ENCODE measurements at regions not wholly inside any gene's neighbourhood (a gene's known extent, or its start where the extent isn't known, plus 50 kb on each side); places are given as distances from the start of the nearest gene placed in this dataset.
A peak's percentile ranks its signal among the peaks of the same experiment; 100 is the strongest.

DNA sequence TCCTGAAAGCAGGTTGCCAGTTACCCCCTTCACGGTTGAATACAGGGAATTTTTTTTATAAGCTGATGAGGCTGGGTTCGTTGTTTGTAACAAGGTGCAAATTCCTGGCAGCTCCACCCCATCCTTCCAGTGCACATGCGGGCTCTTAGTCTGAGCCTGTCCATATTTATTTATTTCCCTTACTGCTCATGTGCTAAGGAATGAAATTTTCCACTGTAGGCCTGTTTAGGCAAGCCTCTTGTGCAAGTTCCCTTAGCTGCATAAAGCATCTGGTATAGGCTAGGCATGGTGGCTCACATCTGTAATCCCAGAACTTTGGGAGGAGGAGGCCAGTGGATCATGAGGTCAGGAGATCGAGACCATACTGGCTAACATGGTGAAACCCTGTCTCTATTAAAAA is 560.9 kb upstream of the PCDH9 start:
- H3K27ac Mint-ChIP-seq = no peak overlapping the region
- no peaks in the 10 kb centered on the region for H3K4me1 Mint-ChIP-seq
- no peaks in the 10 kb centered on the region for H3K36me3 Mint-ChIP-seq
- no peaks in the 10 kb centered on the region for H3K9me3 Mint-ChIP-seq
- no peak for ATAC-seq (ENCODE audit: low read depth)
- DNase-seq = no peak
- H3K4me3 Mint-ChIP-seq = no peak overlapping the region
- POLR2A ChIA-PET = no interaction called here
- H3K27me3 Mint-ChIP-seq = no peaks in the 10 kb centered on the region

DNA sequence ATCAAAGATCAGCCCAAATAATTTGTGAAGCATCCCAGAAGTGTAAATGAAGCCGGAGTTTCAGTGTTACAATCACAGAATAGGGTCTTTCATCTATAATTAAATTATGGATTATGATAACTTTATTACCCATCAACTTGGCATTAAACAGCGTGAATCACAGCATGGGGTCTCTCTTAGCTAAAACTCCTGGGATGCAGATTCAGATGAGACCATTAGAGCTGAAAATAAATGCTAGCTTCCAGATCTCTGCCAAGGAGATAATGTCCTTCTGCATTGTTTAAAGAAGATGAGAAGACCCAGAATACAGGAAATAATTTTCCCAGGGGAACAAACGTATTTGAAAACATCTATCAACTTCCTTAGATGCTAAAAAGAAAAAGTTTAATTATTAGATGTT is 546.0 kb upstream of the PCDH9 start:
- no peak for ATAC-seq (ENCODE audit: low read depth)
- POLR2A ChIA-PET = no interaction called here
- Mint-ChIP-seq H3K27ac (no peak overlapping the region), H3K9me3 (peaks cover 4% of the 10 kb centered on the region), H3K36me3 (no peaks in the 10 kb centered on the region), H3K4me3 (no peak overlapping the region), H3K4me1 (no peaks in the 10 kb centered on the region), H3K27me3 (no peaks in the 10 kb centered on the region)
- DNase-seq = no peak

DNA sequence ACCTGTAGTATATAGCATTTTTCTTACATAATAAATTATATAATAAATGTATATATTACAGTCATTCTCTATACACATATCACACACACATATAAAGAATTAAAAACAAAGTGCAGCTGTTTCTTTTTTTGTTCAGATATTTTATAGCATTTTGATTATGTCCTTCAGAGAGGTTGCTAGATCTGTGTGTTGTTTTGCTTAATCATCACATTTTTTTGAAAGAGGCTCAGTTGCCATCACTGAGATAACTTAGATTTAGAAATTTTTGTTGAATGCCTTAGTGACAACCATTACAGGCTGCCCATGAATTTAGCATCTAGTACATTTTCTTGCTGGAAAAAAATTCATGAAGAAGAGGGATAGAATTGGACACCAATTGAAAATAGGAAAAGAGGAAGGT is 545.2 kb upstream of the PCDH9 start:
- no peak for DNase-seq
- Mint-ChIP-seq H3K27me3 (no peaks in the 10 kb centered on the region), H3K36me3 (no peaks in the 10 kb centered on the region), H3K4me1 (no peaks in the 10 kb centered on the region), H3K9me3 (peaks cover 4% of the 10 kb centered on the region), H3K27ac (no peak overlapping the region), H3K4me3 (no peak overlapping the region)
- POLR2A ChIA-PET = no interaction called here
- ATAC-seq (ENCODE audit: low read depth) = no peak

DNA sequence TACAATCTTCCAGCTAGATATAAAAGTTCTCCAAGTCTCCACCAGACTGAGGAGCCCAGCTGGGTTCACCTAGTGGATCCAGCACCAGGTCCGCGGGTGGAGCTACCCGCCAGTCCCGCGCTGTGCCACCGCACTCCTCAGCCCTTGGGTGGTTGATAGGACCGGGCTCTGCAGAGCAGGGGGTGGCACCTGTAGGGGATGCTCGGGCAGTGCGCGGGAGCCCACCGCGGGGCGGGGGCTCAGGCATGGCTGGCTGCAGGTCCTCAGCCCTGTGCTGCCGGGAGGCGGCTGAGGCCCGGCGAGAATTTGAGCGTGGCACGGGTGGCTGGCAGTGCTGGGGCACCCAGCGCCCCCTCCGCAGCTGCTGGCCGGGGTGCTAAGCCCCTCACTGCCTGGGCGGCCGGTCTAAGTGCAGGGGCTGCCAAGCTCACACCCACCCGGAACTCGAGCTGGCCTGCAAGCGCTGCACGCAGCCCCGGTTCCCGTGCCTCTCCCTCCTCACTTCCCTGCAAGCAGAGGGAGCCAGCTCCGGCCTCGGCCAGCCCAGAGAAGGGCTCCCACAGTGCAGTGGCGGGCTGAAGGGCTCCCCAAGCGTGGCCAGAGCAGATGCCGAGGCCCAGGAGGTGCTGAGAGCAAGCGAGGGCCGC is 542.8 kb upstream of the PCDH9 start:
- Mint-ChIP-seq H3K36me3 (no peaks in the 10 kb centered on the region), H3K9me3 (peaks cover 5% of the 10 kb centered on the region), H3K4me1 (no peaks in the 10 kb centered on the region), H3K4me3 (no peak overlapping the region), H3K27me3 (no peaks in the 10 kb centered on the region), H3K27ac (no peak overlapping the region)
- ATAC-seq (ENCODE audit: low read depth) = no peak
- DNase-seq = peak; percentile 20
- POLR2A ChIA-PET = no interaction called here

DNA sequence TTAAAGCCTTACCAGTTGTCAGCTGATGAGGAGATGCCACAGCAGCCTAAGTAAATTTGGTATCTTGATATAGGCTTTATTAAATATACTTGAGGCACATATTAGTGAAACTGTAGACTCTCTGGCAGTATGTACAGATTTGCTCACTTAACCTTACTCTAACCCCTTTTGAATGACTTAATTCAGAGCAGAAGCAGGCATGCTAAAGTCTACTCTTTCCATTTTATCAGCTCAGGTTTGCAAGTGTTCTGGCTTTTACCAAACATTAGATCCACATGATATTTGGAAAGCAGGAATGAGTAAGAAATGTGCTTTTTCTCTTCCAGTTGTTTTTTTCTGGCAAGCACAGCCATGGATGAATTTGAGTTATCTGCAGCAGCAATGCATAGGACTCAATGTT is 541.0 kb upstream of the PCDH9 start:
- peaks cover 5% of the 10 kb centered on the region for H3K9me3 Mint-ChIP-seq
- H3K27me3 Mint-ChIP-seq = no peaks in the 10 kb centered on the region
- DNase-seq (no peak), ATAC-seq (ENCODE audit: low read depth) (no peak)
- POLR2A ChIA-PET = no interaction called here
- no peak overlapping the region for H3K27ac Mint-ChIP-seq
- no peaks in the 10 kb centered on the region for H3K36me3 Mint-ChIP-seq
- no peak overlapping the region for H3K4me3 Mint-ChIP-seq
- H3K4me1 Mint-ChIP-seq = no peaks in the 10 kb centered on the region

DNA sequence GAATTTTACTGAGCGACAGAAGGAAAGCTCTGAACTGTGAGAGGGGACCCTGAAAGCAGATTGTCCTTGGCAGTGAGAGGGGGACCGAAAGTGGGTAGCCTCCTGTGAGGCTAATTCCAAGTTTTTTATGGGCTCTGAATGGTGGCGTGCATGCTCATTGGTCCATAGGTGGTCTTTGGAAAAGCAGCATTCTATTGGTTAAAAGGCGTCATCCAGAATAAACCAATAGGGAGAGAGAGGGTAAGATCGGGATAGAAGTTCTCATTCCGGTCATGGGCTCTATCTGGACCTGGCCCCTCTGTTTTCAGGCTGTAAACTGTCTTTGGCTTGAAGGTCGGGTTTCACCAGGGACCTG is 539.8 kb upstream of the PCDH9 start:
- peaks cover 5% of the 10 kb centered on the region for H3K9me3 Mint-ChIP-seq
- no peaks in the 10 kb centered on the region for H3K4me1 Mint-ChIP-seq
- no peaks in the 10 kb centered on the region for H3K27me3 Mint-ChIP-seq
- POLR2A ChIA-PET = no interaction called here
- H3K4me3 Mint-ChIP-seq = no peak overlapping the region
- DNase-seq = no peak
- H3K36me3 Mint-ChIP-seq = no peaks in the 10 kb centered on the region
- H3K27ac Mint-ChIP-seq = no peak overlapping the region
- no peak for ATAC-seq (ENCODE audit: low read depth)

DNA sequence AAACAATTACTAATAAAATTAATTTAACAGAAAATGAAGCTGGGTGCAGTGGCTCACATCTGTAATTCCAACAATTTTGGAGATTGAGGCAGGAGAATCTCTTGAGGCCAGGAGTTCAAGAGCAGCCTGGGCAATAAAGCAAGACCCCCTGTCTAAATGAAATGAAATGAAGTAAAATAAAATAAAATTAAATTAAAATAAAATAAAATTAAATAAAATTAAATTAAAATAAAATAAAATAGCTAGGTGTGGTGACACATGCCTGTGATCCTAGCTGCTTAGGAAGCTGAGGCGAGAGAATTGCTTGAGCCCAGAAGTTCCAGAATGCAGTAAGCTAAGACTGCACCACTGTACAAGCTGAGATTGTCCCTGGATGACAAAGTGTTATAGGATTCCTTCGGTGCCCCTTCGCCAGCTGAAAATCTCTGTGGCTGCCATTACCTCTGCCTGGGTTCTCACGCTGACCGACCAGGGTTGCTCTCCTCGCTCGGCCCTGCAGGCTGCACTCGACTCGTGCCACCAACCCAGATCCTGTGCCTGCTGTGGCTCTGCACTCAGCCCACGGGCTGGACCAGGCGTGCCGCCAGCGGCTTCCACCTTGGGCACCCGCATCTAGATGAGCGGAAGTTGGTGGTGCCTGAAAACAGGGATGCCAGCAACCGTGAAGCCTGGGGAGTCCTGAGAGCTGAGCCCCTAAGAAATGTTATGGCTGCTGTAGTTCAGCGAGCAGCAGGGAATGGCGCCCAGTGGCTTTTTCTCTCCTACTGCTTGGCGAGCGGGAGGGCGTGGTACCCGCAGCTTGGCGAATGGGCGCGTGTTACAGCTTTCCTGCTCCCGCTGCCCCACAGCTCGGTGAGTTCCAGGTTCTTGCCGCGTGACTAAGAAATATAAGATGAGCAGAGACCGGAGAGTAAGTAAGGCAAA is 539.2 kb upstream of the PCDH9 start:
- Mint-ChIP-seq H3K27me3 (no peaks in the 10 kb centered on the region), H3K27ac (no peak overlapping the region), H3K36me3 (no peaks in the 10 kb centered on the region), H3K9me3 (peaks cover 5% of the 10 kb centered on the region), H3K4me1 (no peaks in the 10 kb centered on the region), H3K4me3 (no peak overlapping the region)
- ATAC-seq (ENCODE audit: low read depth) (no peak), DNase-seq (no peak)
- POLR2A ChIA-PET = no interaction called here

DNA sequence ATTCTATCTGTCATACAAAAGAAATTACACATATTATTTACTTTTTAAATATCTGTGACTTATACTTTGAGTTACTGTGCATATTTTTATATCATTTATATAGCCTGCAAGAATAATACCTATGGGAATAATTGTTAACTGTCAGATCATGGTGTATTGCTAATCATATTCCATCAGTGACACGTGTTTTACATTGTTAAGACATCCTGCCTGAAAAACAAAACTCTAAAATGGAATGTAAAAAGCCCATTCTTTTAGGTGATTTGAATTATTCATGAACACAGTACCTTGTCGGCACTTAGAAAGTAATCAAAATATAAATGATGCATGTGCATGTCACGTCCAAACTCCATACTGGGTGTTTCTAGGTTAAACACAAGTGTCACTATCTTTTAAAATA is 533.8 kb upstream of the PCDH9 start:
- no peak for ATAC-seq (ENCODE audit: low read depth)

DNA sequence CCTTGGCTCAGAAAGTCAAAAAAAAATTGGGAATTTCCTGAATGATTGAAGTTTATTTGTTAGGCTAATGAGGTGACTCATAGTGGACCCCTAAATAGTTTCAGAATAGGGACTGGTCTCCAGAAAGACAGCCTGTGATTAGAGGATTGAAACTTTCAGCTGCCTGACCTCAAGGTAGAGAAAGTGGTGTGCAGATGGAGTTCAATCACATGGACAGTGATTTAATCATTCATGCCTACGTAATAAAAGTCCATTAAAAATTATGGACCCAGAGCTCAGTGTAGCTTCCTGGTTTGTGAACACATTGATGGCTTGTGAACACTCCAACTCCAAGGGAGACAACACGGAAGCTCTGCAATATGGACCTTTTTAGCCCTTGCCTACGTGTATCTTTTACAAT is 533.2 kb upstream of the PCDH9 start:
- Mint-ChIP-seq H3K9me3 (peaks cover 6% of the 10 kb centered on the region), H3K36me3 (no peaks in the 10 kb centered on the region), H3K27ac (no peak overlapping the region), H3K4me3 (no peak overlapping the region), H3K27me3 (no peaks in the 10 kb centered on the region), H3K4me1 (no peaks in the 10 kb centered on the region)
- POLR2A ChIA-PET = no interaction called here
- ATAC-seq (ENCODE audit: low read depth) (no peak), DNase-seq (no peak)

More for the DNA sequence above, 533.8 kb upstream of the PCDH9 start:
- no peak overlapping the region for H3K4me3 Mint-ChIP-seq
- H3K4me1 Mint-ChIP-seq = no peaks in the 10 kb centered on the region
- H3K27me3 Mint-ChIP-seq = no peaks in the 10 kb centered on the region
- H3K9me3 Mint-ChIP-seq = peaks cover 5% of the 10 kb centered on the region
- no peak for DNase-seq
- POLR2A ChIA-PET = no interaction called here
- H3K27ac Mint-ChIP-seq = no peak overlapping the region
- H3K36me3 Mint-ChIP-seq = no peaks in the 10 kb centered on the region

DNA sequence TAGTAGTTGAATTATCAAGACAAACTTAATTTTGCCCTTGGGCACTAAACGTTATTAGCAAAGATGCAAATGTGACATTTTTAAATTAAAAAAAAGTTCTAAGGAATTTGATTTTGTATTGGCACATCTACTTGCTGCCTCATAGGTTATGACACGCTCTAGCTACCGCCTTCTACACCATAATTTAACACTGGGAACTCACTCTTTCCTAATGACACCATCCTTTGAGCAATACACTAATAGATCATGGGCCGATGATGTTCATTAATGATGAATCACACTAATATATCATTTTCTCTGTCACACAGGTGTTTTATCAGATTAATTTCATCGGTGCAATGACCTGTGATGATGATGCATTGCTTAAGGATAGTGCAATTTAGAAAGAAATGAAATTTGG is 528.8 kb upstream of the PCDH9 start:
- POLR2A ChIA-PET = no interaction called here
- Mint-ChIP-seq H3K27ac (no peak overlapping the region), H3K4me1 (no peaks in the 10 kb centered on the region), H3K27me3 (no peaks in the 10 kb centered on the region), H3K4me3 (no peak overlapping the region), H3K36me3 (no peaks in the 10 kb centered on the region), H3K9me3 (peaks cover 10% of the 10 kb centered on the region)
- no peak for ATAC-seq (ENCODE audit: low read depth)
- no peak for DNase-seq

DNA sequence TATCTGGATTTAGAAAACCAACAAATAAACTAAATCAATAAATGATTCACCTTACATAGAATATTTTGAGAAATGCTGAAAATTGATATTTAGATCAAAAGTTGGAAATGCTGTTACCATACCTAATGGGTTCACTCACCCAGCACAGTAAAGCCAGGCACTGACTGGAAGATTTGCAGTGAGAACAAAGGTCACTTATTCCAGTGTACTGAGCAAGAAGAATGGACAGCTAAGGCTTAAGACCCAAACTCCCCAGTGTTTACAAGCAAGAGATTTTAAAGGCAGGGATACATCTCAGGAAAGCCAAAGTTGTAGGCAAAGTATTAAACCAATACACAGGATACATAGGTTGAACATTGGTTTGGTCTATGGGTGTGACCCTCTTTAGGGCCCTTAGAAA is 523.9 kb upstream of the PCDH9 start:
- Mint-ChIP-seq H3K9me3 (peaks cover 6% of the 10 kb centered on the region), H3K4me3 (no peak overlapping the region), H3K36me3 (no peaks in the 10 kb centered on the region), H3K4me1 (no peaks in the 10 kb centered on the region), H3K27ac (no peak overlapping the region), H3K27me3 (no peaks in the 10 kb centered on the region)
- no peak for ATAC-seq (ENCODE audit: low read depth)
- no peak for DNase-seq
- POLR2A ChIA-PET = no interaction called here

DNA sequence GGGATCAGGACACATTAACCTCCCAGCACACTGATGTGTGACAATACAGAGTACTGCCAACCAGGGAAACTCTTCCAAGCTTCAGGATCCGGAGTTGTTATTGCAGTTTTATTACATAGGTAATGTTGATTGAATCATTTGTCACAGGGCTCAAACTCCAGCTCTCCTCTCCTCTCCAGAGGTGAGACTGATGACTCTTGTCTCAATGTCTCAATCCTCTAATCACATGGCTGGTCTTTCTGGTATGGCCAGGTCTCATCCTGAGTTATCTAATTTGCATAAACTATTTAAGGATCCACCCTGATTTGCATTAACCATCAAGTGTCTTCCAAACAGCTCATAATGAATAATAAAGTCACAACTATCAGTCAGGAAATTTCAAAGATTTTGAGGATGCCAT is 522.6 kb upstream of the PCDH9 start:
- Mint-ChIP-seq H3K27ac (no peak overlapping the region), H3K27me3 (no peaks in the 10 kb centered on the region), H3K36me3 (no peaks in the 10 kb centered on the region), H3K4me3 (no peak overlapping the region), H3K9me3 (peaks cover 6% of the 10 kb centered on the region), H3K4me1 (no peaks in the 10 kb centered on the region)
- no peak for DNase-seq
- POLR2A ChIA-PET = no interaction called here
- no peak for ATAC-seq (ENCODE audit: low read depth)

DNA sequence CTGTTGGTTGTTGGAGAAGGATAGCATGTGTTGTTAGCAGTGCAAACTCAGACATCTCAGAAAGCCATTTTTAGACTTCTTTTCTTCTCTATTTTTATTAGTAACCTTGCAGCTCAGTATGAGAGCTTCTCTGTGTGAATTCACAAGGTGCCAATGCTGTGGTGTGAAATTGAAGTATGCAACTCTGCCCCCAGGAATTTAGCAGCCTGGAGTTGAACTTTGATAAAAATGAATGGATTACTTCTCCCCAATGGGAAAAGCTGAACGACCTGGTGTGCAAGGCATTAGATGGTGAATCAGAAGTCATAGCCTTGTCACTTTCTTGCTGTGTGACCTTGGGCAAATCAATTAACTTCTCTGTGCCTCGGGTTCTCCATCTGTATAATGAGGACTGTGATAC is 512.3 kb upstream of the PCDH9 start:
- Mint-ChIP-seq H3K9me3 (peaks cover 2% of the 10 kb centered on the region), H3K27me3 (no peaks in the 10 kb centered on the region), H3K4me1 (no peaks in the 10 kb centered on the region), H3K36me3 (no peaks in the 10 kb centered on the region), H3K4me3 (no peak overlapping the region), H3K27ac (no peak overlapping the region)
- POLR2A ChIA-PET = no interaction called here
- no peak for ATAC-seq (ENCODE audit: low read depth)
- no peak for DNase-seq

DNA sequence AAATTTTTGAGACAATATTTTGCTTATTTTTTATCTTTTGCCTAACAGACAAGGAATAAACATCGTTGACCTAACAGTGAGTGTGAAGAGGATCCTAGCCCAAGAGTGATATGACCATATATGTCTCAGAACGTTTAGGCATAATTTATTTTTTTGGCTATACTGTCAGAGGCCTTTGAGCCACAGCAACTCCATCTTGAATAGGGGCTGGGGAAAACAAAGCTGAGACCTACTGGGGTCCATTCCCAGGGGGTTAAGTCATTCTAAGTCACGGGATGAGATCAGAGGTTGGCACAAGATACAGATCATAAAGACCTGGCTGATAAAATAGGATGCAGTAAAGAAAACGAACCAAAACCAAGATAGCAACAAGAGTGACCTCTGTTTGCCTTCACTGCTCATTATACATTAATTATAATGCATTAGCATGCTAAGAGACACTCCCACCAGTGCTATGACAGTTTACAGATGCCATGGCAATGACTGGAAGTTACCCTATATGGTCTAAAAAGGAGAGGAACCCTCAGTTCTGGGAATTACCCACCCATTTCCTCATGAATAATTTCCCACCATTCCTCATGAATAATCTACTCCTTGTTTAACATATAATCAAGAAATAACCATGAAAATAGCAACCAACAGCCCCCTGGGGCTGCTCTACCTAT is 510.9 kb upstream of the PCDH9 start:
- Mint-ChIP-seq H3K27me3 (no peaks in the 10 kb centered on the region), H3K4me3 (no peak overlapping the region), H3K36me3 (no peaks in the 10 kb centered on the region), H3K4me1 (no peaks in the 10 kb centered on the region), H3K27ac (no peak overlapping the region), H3K9me3 (peaks cover under 1% of the 10 kb centered on the region)
- no peak for ATAC-seq (ENCODE audit: low read depth)
- DNase-seq = no peak
- POLR2A ChIA-PET = no interaction called here
